ENCODE measurements at regions not wholly inside any gene's neighbourhood (a gene's known extent, or its start where the extent isn't known, plus 50 kb on each side); places are given as distances from the start of the nearest gene placed in this dataset.

GRCh38 chr9:82342046-82342445 lies 353.5 kb downstream of the SPATA31D1 start:
- peaks cover 4 to 11% of the 10 kb centered on the region in 2 donors for H3K9me3 ChIP-seq
- WGBS, 2 donors (ENCODE audit: low coverage in 1 of 2) = 88% methylated on average over 2 of the region's 2 CpGs; no CpG with 5 or more reads in 1 of the 2 donors
- no peak overlapping the region for H3K4me3 ChIP-seq
- intact Hi-C loops (cut with DNase I; ENCODE audit: low total_unique reads) = no loop called here
- no peak overlapping the region for H3K27ac ChIP-seq
- TF ChIP-seq POLR2AphosphoS5 (IDR thresholded peaks at IDR 0.05) (no peak), EP300 (IDR thresholded peaks at IDR 0.05; ENCODE audit: low read depth) (no peak), POLR2A (IDR thresholded peaks at IDR 0.05) (no peak)
- TF ChIP-seq, protein P1, sequence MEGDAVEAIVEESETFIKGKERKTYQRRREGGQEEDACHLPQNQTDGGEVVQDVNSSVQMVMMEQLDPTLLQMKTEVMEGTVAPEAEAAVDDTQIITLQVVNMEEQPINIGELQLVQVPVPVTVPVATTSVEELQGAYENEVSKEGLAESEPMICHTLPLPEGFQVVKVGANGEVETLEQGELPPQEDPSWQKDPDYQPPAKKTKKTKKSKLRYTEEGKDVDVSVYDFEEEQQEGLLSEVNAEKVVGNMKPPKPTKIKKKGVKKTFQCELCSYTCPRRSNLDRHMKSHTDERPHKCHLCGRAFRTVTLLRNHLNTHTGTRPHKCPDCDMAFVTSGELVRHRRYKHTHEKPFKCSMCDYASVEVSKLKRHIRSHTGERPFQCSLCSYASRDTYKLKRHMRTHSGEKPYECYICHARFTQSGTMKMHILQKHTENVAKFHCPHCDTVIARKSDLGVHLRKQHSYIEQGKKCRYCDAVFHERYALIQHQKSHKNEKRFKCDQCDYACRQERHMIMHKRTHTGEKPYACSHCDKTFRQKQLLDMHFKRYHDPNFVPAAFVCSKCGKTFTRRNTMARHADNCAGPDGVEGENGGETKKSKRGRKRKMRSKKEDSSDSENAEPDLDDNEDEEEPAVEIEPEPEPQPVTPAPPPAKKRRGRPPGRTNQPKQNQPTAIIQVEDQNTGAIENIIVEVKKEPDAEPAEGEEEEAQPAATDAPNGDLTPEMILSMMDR (IDR thresholded peaks at IDR 0.05) = no peak
- no peaks in the 10 kb centered on the region for H3K4me1 ChIP-seq
- no peaks in the 10 kb centered on the region for H3K36me3 ChIP-seq
- H3K27me3 ChIP-seq = no peaks in the 10 kb centered on the region
- in situ Hi-C loops (cut with MboI; ENCODE audit: low pct_ligation_motif_present in 1 of 4, low pct_unique_long_range_greater_than_20kb in 1 of 4, low sequenced_read_pairs in 3 of 4) = no loop called here
- DNase-seq = no peak

DNA sequence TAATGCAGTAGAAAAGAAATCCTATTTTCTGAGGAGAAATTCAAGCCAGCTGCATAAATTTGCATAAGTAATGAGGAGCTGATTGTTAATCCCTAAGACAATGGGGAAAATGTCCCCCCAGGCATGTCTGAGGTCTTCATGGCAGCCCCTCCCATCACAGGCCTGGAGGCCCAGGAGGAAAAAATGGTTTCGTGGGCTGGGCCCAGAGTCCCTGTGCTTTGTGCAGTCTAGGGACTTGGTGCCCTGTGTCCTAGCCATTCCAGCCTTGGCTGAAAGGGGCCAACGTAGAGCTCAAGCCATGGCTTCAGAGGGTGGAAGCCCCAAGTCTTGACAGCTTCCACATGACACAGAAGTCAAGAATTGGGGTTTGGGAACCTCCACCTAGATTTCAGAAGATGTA lies 357.5 kb downstream of the SPATA31D1 start:
- Histone ChIP-seq H3K27me3 (no peaks in the 10 kb centered on the region), H3K9me3 (peaks cover 4 to 11% of the 10 kb centered on the region in 2 donors), H3K27ac (no peak overlapping the region), H3K4me1 (no peaks in the 10 kb centered on the region), H3K4me3 (no peak overlapping the region), H3K36me3 (no peaks in the 10 kb centered on the region)
- DNase-seq = no peak
- intact Hi-C loops (cut with DNase I; ENCODE audit: low total_unique reads) = no loop called here
- no peak for TF ChIP-seq POLR2AphosphoS5 (IDR thresholded peaks at IDR 0.05)
- no peak for TF ChIP-seq EP300 (IDR thresholded peaks at IDR 0.05; ENCODE audit: low read depth)
- TF ChIP-seq, protein P1 (IDR thresholded peaks at IDR 0.05) = no peak
- TF ChIP-seq POLR2A (IDR thresholded peaks at IDR 0.05) = no peak
- WGBS, 2 donors (ENCODE audit: low coverage in 1 of 2) = 65% methylated on average over 2 of the region's 2 CpGs; no CpG with 5 or more reads in 1 of the 2 donors
- in situ Hi-C loops (cut with MboI; ENCODE audit: low pct_ligation_motif_present in 1 of 4, low pct_unique_long_range_greater_than_20kb in 1 of 4, low sequenced_read_pairs in 3 of 4) = no loop called here

GRCh38 chr9:82353631-82354278 lies 365.2 kb downstream of the SPATA31D1 start:
- no peaks in the 10 kb centered on the region for H3K27me3 ChIP-seq
- H3K4me3 ChIP-seq = no peak overlapping the region
- H3K9me3 ChIP-seq = no peaks in the 10 kb centered on the region
- no peaks in the 10 kb centered on the region for H3K36me3 ChIP-seq
- 74 to 83% methylated on average over 2 to 7 of the region's 7 CpGs for WGBS, 2 donors (ENCODE audit: low coverage in 1 of 2)
- TF ChIP-seq, protein P1 (IDR thresholded peaks at IDR 0.05) = no peak
- TF ChIP-seq EP300 (IDR thresholded peaks at IDR 0.05; ENCODE audit: low read depth) (no peak), POLR2A (IDR thresholded peaks at IDR 0.05) (no peak), POLR2AphosphoS5 (IDR thresholded peaks at IDR 0.05) (no peak)
- in situ Hi-C loops (cut with MboI; ENCODE audit: low pct_ligation_motif_present in 1 of 4, low pct_unique_long_range_greater_than_20kb in 1 of 4, low sequenced_read_pairs in 3 of 4) (no loop called here), intact Hi-C loops (cut with DNase I; ENCODE audit: low total_unique reads) (no loop called here)
- H3K27ac ChIP-seq = no peak overlapping the region
- no peak for DNase-seq
- no peaks in the 10 kb centered on the region for H3K4me1 ChIP-seq

- DNase-seq = no peak
- TF ChIP-seq, protein P1 (IDR thresholded peaks at IDR 0.05) = no peak
- TF ChIP-seq EP300 (IDR thresholded peaks at IDR 0.05; ENCODE audit: low read depth) = no peak
- TF ChIP-seq POLR2A (IDR thresholded peaks at IDR 0.05) = no peak
- no peak for TF ChIP-seq POLR2AphosphoS5 (IDR thresholded peaks at IDR 0.05)
- H3K4me1 ChIP-seq = no peaks in the 10 kb centered on the region
- no peak overlapping the region for H3K27ac ChIP-seq
- WGBS, 2 donors (ENCODE audit: low coverage in 1 of 2) = 43 to 72% methylated on average over 1 to 2 of the region's 2 CpGs
- no peaks in the 10 kb centered on the region for H3K36me3 ChIP-seq
- no peaks in the 10 kb centered on the region for H3K27me3 ChIP-seq
- intact Hi-C loops (cut with DNase I; ENCODE audit: low total_unique reads) = no loop called here
- in situ Hi-C loops (cut with MboI; ENCODE audit: low pct_ligation_motif_present in 1 of 4, low pct_unique_long_range_greater_than_20kb in 1 of 4, low sequenced_read_pairs in 3 of 4) = no loop called here
- H3K4me3 ChIP-seq = no peak overlapping the region
- no peaks in the 10 kb centered on the region for H3K9me3 ChIP-seq
These were observed 365.7 kb downstream of the SPATA31D1 start for GRCh38 chr9:82354279-82354659.

Measured in transverse colon (tissue), 4 donors.